Epithelial cell of proximal tubule (primary cell): ENCODE measurements at regions not wholly inside any gene's neighbourhood (a gene's known extent, or its start where the extent isn't known, plus 50 kb on each side); places are given as distances from the start of the nearest gene placed in this dataset.
"Not testable (repeated sequence)": the region's sequence is repeated elsewhere in the genome, so short reads cannot be mapped to it uniquely, and the experiment has no call there.

Source experiments
- DNase-seq: peaks from one replicate; pipeline ENCODE4 v3.0.0-alpha.2; 2011; ENCODE audit warnings: low read depth
- H3K4me3 ChIP-seq: 2 replicates; pipeline ENCODE4 v1.5.1; 2011; ENCODE audit warnings: low read depth, mild to moderate bottlenecking, low read length
- TF ChIP-seq, protein P1 (sequence below): conservative IDR thresholded peaks from 2 replicates; pipeline ENCODE4 v1.5.1; 2012; ENCODE audit warnings: low read depth, mild to moderate bottlenecking, low read length

DNA sequence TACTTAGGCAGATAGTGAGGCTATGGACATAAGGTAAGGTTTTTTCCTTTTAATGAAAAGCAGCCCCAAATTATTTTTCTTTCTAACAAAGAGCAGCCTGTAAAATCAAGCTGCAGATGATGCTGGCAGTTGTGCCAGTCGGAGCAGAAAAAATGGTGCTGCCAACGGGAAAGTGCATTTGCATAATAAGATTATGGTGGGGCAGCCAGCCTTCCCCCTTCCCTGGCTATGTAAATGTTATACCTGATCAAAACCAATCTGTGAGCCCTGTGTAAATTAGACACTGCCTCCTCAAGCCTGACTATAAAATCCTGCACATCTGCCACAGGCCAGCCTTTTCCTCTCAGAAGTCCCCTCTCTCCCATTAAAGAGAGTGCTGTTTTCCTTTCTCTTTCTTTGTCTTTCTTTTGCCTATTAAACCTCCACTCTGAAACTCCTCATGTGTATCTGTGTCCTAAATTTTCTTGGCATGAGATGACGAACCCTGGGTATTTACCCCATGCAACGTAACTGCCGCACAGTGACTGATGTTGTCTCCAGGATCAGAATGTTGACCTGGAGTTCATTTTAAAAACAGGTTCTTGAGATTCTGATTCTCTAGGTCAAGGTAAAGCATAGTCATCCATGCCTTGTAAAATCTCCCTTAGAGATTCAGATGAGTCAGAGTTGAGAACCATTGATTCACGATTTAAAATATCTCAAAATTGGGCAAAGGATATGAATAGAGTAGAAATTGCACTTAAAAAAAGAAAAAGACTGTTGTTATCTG, 167.3 kb upstream of the C1GALT1 start:
- DNase-seq = no peak
- TF ChIP-seq, protein P1, sequence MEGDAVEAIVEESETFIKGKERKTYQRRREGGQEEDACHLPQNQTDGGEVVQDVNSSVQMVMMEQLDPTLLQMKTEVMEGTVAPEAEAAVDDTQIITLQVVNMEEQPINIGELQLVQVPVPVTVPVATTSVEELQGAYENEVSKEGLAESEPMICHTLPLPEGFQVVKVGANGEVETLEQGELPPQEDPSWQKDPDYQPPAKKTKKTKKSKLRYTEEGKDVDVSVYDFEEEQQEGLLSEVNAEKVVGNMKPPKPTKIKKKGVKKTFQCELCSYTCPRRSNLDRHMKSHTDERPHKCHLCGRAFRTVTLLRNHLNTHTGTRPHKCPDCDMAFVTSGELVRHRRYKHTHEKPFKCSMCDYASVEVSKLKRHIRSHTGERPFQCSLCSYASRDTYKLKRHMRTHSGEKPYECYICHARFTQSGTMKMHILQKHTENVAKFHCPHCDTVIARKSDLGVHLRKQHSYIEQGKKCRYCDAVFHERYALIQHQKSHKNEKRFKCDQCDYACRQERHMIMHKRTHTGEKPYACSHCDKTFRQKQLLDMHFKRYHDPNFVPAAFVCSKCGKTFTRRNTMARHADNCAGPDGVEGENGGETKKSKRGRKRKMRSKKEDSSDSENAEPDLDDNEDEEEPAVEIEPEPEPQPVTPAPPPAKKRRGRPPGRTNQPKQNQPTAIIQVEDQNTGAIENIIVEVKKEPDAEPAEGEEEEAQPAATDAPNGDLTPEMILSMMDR = no peak
- no peak overlapping the region for H3K4me3 ChIP-seq

GRCh38 chr7:7017707-7018280, 164.6 kb upstream of the C1GALT1 start:
- TF ChIP-seq, protein P1 = no peak
- H3K4me3 ChIP-seq = no peak overlapping the region
- no peak for DNase-seq

GRCh38 chr7:7018290-7018689, 164.1 kb upstream of the C1GALT1 start:
- TF ChIP-seq, protein P1 = no peak
- DNase-seq = no peak
- no peak overlapping the region for H3K4me3 ChIP-seq

GRCh38 chr7:7032221-7032620, 150.1 kb upstream of the C1GALT1 start:
- DNase-seq = no peak
- TF ChIP-seq, protein P1 = no peak
- H3K4me3 ChIP-seq = no peak overlapping the region

DNA sequence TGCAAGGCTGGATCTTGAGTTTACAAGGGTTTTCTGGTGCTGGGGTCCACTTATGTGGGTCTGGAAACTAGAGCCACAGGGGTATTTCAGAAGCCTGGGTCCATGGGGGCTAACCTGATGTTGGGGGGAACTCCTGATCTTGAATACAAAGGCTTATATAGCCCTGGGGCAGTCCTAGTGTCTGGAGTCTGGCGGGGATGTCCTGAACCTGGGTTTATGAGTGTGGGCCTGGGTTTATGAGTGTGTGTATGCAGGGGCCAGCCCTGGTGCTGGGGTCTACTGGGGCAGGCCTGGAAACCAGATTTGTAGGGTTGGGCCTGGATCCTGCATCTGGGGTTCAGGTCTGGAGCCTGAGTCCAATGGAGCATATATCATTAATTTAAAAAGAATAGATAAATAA, 146.5 kb upstream of the C1GALT1 start:
- H3K4me3 ChIP-seq = no peak overlapping the region
- no peak for DNase-seq
- TF ChIP-seq, protein P1 = no peak

DNA sequence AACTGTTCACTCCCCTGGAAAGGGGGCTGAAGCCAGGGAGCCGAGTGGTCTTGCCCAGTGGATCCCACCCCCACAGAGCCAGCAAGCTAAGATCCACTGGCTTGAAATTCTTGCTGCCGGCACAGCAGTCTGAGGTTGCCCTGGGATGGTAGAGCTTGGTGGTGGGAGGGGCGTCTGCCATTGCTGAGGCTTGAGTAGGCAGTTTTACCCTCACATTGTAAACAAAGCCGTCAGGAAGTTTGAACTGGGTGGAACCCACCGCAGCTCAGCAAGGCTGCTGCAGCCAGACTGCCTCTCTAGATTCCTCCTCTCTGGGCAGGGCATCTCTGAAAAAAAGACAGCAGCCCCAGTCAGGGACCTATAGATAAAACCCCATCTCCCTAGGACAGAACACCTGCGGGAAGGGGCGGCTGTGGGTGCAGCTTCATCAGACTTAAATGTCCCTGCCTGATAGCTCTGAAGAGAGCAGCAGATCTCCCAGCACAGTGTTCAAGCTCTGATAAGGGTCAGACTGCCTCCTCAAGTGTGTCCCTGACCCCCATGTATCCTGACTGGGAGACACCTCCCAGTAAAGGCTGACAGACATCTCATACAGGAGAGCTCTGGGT, 140.0 kb upstream of the C1GALT1 start:
- DNase-seq = not testable (repeated sequence)

DNA sequence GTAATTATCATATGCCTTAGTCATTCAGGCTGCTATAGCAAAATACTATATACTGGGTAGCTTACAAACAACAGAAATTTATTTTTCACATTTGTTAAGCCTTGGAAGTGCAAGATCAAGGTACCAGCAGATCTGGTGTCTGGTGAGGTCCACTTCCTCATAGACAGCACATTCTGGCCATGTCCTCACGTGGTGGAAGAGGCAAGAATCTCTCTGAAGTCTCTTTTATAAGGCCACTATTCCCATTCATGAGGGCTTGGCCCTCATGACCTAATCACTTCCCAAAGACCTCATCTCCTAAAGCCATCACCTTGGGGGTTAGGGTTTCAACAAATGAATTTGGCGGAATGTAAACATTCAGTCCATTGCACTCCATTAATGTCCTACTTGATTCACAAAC, 137.5 kb upstream of the C1GALT1 start:
- H3K4me3 ChIP-seq = no peak overlapping the region
- TF ChIP-seq, protein P1 = no peak
- DNase-seq = no peak

More for the DNA sequence above, 140.0 kb upstream of the C1GALT1 start:
- not testable (repeated sequence) for H3K4me3 ChIP-seq
